HG02981 (cell line): ENCODE measurements at regions not wholly inside any gene's neighbourhood (a gene's known extent, or its start where the extent isn't known, plus 50 kb on each side); places are given as distances from the start of the nearest gene placed in this dataset.
"Not testable (repeated sequence)": the region's sequence is repeated elsewhere in the genome, so short reads cannot be mapped to it uniquely, and the experiment has no call there.

ENCODE experiments used
- ATAC-seq: cut with Tn5 transposase; IDR thresholded peaks from one replicate; pipeline ENCODE4 v1.9.1; 2021; ENCODE audit warnings: mild to moderate bottlenecking, moderate library complexity; ENCODE audit not compliant: unreplicated experiment

GRCh38 chr1:149228672-149229585 is 125.6 kb upstream of the NBPF9 start:
- ATAC-seq: not testable (repeated sequence)

- not testable (repeated sequence) for ATAC-seq
Observed at GRCh38 chr1:149229813-149230212, 126.5 kb upstream of the NBPF9 start.

DNA sequence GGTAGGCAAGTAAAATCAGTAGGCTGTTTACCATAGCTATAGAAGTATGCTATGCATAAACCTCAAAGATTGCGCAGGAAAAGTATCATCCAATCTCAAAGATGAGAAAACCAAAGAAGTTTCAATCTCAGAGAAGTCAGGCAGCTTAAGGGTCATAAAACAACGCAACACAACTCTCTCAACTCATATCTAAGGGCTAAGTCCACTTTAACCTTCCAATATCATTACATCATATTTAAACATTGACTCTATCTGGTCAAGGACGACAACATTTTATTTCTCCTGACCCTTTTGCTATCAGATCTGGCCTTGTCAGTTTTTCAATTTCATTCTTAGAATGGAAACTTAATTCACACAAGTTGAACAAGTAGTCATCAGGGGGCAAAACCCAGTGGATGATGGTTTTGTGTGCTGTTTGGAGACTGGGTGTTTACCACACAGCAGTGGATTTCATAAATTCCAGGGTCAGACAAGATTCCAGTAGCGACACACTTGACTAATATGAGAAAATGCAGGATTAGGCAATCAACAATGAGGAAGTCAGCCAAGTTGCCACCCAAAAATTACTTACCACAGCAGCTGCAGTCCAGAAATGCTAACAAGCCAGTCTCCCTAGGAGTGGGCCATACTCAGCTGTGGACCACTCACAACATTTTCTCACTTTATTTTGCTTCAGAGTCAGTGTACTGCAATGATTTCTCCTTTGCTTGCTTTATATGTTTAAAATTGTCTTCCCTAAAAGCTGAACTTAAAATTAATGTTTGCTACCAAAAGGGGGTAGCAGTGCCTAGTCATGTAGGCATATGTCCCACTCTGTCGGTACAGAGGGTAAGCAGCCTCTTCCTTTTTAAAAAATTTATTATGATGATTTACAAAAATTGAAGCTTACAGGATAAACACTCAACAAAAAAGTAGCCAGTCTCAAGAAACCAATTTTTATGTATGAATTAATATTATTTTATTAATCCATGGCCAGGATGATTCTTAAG is 131.9 kb upstream of the NBPF9 start:
- ATAC-seq: not testable (repeated sequence)

GRCh38 chr1:149237515-149237914 is 134.2 kb upstream of the NBPF9 start:
- not testable (repeated sequence) for ATAC-seq

DNA sequence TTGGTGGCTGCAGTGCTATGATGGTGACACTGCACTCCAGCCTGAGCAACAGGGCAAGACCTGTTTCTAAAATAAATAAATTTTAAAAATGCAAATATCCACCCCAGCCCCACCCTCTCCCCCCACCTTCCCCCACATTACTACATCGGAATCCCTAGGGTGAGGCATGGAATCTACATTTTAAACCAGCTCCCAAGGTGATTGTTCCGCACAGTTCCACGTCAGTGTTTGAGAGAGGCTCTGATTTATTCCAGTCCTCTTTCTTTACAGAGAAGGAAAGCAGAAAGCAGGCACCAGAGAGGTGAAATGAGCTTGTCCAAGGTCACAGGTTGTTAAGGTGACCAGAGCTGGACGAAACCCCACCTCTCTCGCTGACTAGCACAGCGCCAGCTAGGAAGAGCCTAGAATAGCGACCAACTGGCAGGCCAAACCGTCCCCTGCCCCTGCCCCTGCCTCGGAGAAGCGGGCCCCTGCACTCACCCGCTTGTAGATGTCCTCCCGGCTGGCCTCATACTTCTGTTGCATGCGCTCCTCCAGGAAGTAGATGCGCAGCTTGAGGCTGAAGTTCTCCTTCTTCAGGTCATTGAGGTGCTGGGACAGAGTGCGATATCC is 136.7 kb upstream of the NBPF9 start:
- not testable (repeated sequence) for ATAC-seq

- not testable (repeated sequence) for ATAC-seq
Observed at GRCh38 chr1:149240530-149240929, 137.2 kb upstream of the NBPF9 start.

- not testable (repeated sequence) for ATAC-seq
Observed at GRCh38 chr1:149241272-149241671, 137.9 kb upstream of the NBPF9 start.

- not testable (repeated sequence) for ATAC-seq
Observed at GRCh38 chr1:149243572-149243971, 140.2 kb upstream of the NBPF9 start.

- not testable (repeated sequence) for ATAC-seq
Observed at GRCh38 chr1:149244621-149245020, 141.3 kb upstream of the NBPF9 start.

- ATAC-seq: not testable (repeated sequence)
Observed at GRCh38 chr1:149246212-149246611, 142.9 kb upstream of the NBPF9 start.

- not testable (repeated sequence) for ATAC-seq
Observed at GRCh38 chr1:149248610-149249009, 145.3 kb upstream of the NBPF9 start.

- ATAC-seq: not testable (repeated sequence)
Observed at GRCh38 chr1:149249850-149250467, 146.6 kb upstream of the NBPF9 start.

GRCh38 chr1:149254894-149255847 is 151.8 kb upstream of the NBPF9 start:
- ATAC-seq: not testable (repeated sequence)

GRCh38 chr1:149260284-149260683 is 156.9 kb upstream of the NBPF9 start:
- ATAC-seq: not testable (repeated sequence)

DNA sequence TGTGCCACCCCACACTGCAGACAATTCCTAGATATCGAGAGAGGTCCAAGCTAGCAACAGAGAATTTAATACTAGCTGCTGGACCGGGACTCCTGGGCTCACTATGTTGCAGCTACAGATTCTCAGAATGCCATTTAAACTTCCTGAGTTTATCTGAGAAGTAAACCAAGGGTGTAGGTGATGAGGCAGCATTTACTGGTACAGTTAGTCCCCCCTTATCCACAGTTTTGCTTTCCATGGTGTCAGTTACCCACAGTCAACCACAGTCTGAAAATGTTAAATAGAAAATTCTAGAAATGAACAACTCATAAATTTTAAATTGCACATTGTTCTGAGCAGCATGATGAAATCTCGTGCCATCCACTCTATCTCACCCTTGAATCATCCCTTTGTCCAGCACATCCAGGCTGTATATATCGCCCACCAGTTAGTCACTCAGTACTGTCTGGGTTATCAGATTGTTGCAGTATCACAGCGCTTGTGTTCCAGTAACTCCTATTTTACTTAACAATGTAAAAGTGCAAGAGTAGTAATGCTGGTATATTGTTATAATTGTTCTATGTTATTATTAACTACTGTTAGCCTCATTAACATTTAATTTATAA is 157.5 kb upstream of the NBPF9 start:
- ATAC-seq: not testable (repeated sequence)

- not testable (repeated sequence) for ATAC-seq
Observed at GRCh38 chr1:149267287-149267686, 163.9 kb upstream of the NBPF9 start.

- ATAC-seq: not testable (repeated sequence)
Observed at GRCh38 chr1:149269001-149269702, 165.8 kb upstream of the NBPF9 start.

- ATAC-seq: not testable (repeated sequence)
Observed at GRCh38 chr1:149269833-149270232, 166.5 kb upstream of the NBPF9 start.
